H9 (cell line): ENCODE measurements at regions not wholly inside any gene's neighbourhood (a gene's known extent, or its start where the extent isn't known, plus 50 kb on each side); places are given as distances from the start of the nearest gene placed in this dataset.

ENCODE experiments used
- DNase-seq: peaks from one replicate; pipeline ENCODE4 v3.0.0-alpha.2; 2017
- H2AFZ ChIP-seq: one replicate; pipeline ENCODE4 v1.6.1; 2013; ENCODE audit warnings: mild to moderate bottlenecking, low read length, control low read depth, moderate library complexity
- H2AK5ac ChIP-seq: 2 replicates; pipeline ENCODE4 v1.6.1; 2013; ENCODE audit warnings: low read length, control low read depth, mixed read lengths; ENCODE audit not compliant: insufficient read length
- H2BK120ac ChIP-seq: one replicate; pipeline ENCODE4 v1.6.1; 2013; ENCODE audit warnings: low read depth, mild to moderate bottlenecking, low read length, control low read depth, inconsistent platforms; ENCODE audit not compliant: poor library complexity, severe bottlenecking
- H2BK12ac ChIP-seq: 2 replicates; pipeline ENCODE4 v1.6.1; 2013; ENCODE audit warnings: low read length, control low read depth, mixed read lengths, low read depth; ENCODE audit not compliant: insufficient read length
- H2BK15ac ChIP-seq: 2 replicates; pipeline ENCODE4 v1.6.1; 2013; ENCODE audit warnings: low read depth, low read length, control low read depth
- H2BK20ac ChIP-seq: one replicate; pipeline ENCODE4 v1.6.1; 2013; ENCODE audit warnings: low read depth, mild to moderate bottlenecking, low read length, control low read depth, inconsistent platforms; ENCODE audit not compliant: poor library complexity, severe bottlenecking
- H2BK5ac ChIP-seq: 2 replicates; pipeline ENCODE4 v1.6.1; 2013; ENCODE audit warnings: low read length, control low read depth, mixed read lengths; ENCODE audit not compliant: insufficient read length
- H3K14ac ChIP-seq: 2 replicates; pipeline ENCODE4 v1.6.1; 2013; ENCODE audit warnings: low read length, control low read depth; ENCODE audit not compliant: insufficient read depth
- H3K18ac ChIP-seq: 2 replicates; pipeline ENCODE4 v1.6.1; 2013; ENCODE audit warnings: low read depth, mild to moderate bottlenecking, mixed read lengths, low read length, control low read depth; ENCODE audit not compliant: insufficient read length
- H3K23ac ChIP-seq: 2 replicates; pipeline ENCODE4 v1.6.1; 2013; ENCODE audit warnings: low read length, control low read depth, mixed read lengths, low read depth; ENCODE audit not compliant: insufficient read length
- H3K23me2 ChIP-seq: 2 replicates; pipeline ENCODE4 v1.6.1; 2013; ENCODE audit warnings: low read depth, mild to moderate bottlenecking, mixed read lengths, low read length, control low read depth; ENCODE audit not compliant: insufficient read length, poor library complexity, severe bottlenecking
- H3K27ac ChIP-seq: 2 replicates; pipeline ENCODE4 v1.5.1; 2013; ENCODE audit warnings: low read length, control low read depth, mixed read lengths, low read depth; ENCODE audit not compliant: insufficient read length
- H3K27me3 ChIP-seq: 2 replicates; pipeline ENCODE4 v1.6.1; 2013; ENCODE audit warnings: low read length, control low read depth, inconsistent platforms; ENCODE audit not compliant: insufficient read depth
- H3K4ac ChIP-seq: 2 replicates; pipeline ENCODE4 v1.6.1; 2013; ENCODE audit warnings: low read depth, mild to moderate bottlenecking, control low read depth, inconsistent platforms, low read length, moderate library complexity
- H3K4me1 ChIP-seq: 2 replicates; pipeline ENCODE4 v1.6.1; 2013; ENCODE audit warnings: low read length, control low read depth, inconsistent platforms; ENCODE audit not compliant: insufficient read depth
- H3K4me2 ChIP-seq: 2 replicates; pipeline ENCODE4 v1.6.1; 2013; ENCODE audit warnings: low read length, control low read depth, mixed read lengths; ENCODE audit not compliant: insufficient read length, insufficient read depth
- H3K56ac ChIP-seq: 2 replicates; pipeline ENCODE4 v1.6.1; 2013; ENCODE audit warnings: low read depth, mild to moderate bottlenecking, mixed read lengths, low read length, control low read depth; ENCODE audit not compliant: insufficient read length
- H3K79me1 ChIP-seq: 2 replicates; pipeline ENCODE4 v1.6.1; 2013; ENCODE audit warnings: low read depth, mild to moderate bottlenecking, moderate library complexity, low read length, control low read depth, inconsistent platforms; ENCODE audit not compliant: insufficient read depth, poor library complexity, severe bottlenecking
- H3K79me2 ChIP-seq: 2 replicates; pipeline ENCODE4 v1.6.1; 2013; ENCODE audit warnings: low read length, control low read depth, inconsistent platforms; ENCODE audit not compliant: insufficient read depth
- H3K9ac ChIP-seq: 2 replicates; pipeline ENCODE4 v1.6.1; 2013; ENCODE audit warnings: low read length, control low read depth, mixed read lengths; ENCODE audit not compliant: insufficient read length; ENCODE audit errors: extremely low read depth
- H3K9me3 ChIP-seq: one replicate; pipeline ENCODE4 v1.6.1; 2013; ENCODE audit warnings: low read depth, low read length, inconsistent platforms; ENCODE audit not compliant: control insufficient read depth
- H3T11ph ChIP-seq: one replicate; pipeline ENCODE4 v1.6.1; 2013; ENCODE audit warnings: mild to moderate bottlenecking, low read length, control low read depth, inconsistent platforms
- H4K20me1 ChIP-seq: one replicate; pipeline ENCODE4 v1.6.1; 2013; ENCODE audit not compliant: control insufficient read depth, insufficient read length, insufficient read depth
- H4K5ac ChIP-seq: 2 replicates; pipeline ENCODE4 v1.6.1; 2013; ENCODE audit warnings: low read depth, mild to moderate bottlenecking, mixed read lengths, low read length, control low read depth; ENCODE audit not compliant: insufficient read length
- H4K8ac ChIP-seq: replicated peaks from 2 replicates; pipeline ENCODE4 v1.6.1; 2013; ENCODE audit warnings: low read length, control low read depth, mixed read lengths, low read depth; ENCODE audit not compliant: insufficient read length
- H4K91ac ChIP-seq: 2 replicates; pipeline ENCODE4 v1.6.1; 2013; ENCODE audit warnings: low read depth, mild to moderate bottlenecking, moderate library complexity, mixed read lengths, low read length, control low read depth; ENCODE audit not compliant: insufficient read length
- H3K27ac Mint-ChIP-seq, 3 experiments: 2 replicates in 2 of 3; 3 replicates in 1 of 3; pipeline ENCODE4 v1.8.0; 2020 to 2021; ENCODE audit warnings: mixed read lengths in 3 of 3, mild to moderate bottlenecking in 1 of 3, moderate library complexity in 1 of 3
- H3K27me3 Mint-ChIP-seq: 2 replicates; pipeline ENCODE4 v1.8.0; 2021; ENCODE audit warnings: low read depth, mild to moderate bottlenecking, moderate library complexity, mixed read lengths
- H3K36me3 Mint-ChIP-seq, 3 experiments: 2 replicates in 2 of 3; 3 replicates in 1 of 3; pipeline ENCODE4 v1.8.0; 2020 to 2021; ENCODE audit warnings: low read depth in 3 of 3, mixed read lengths in 3 of 3; ENCODE audit not compliant: insufficient read depth in 1 of 3
- H3K4me1 Mint-ChIP-seq, 2 experiments: 2 replicates each; pipeline ENCODE4 v1.8.0; 2020; ENCODE audit warnings: mixed read lengths in 2 of 2
- H3K4me3 Mint-ChIP-seq, 2 experiments: 2 replicates in 1 of 2; 3 replicates in 1 of 2; pipeline ENCODE4 v1.8.0; 2020 to 2021; ENCODE audit warnings: mild to moderate bottlenecking in 2 of 2, mixed read lengths in 2 of 2, moderate library complexity in 1 of 2
- H3K9me3 Mint-ChIP-seq, 2 experiments: 2 replicates in 1 of 2; 3 replicates in 1 of 2; pipeline ENCODE4 v1.8.0; 2020; ENCODE audit warnings: mild to moderate bottlenecking in 2 of 2, mixed read lengths in 2 of 2, moderate library complexity in 1 of 2
- CTCF ChIP-seq: fragments of 200-600 bp; sonication (generic); conservative IDR thresholded peaks from 3 replicates; pipeline ENCODE4 v1.8.0; 2021; ENCODE audit warnings: antibody characterized with exemption, mild to moderate bottlenecking
- WGBS: extraction: QIAGEN DNeasy Blood & Tissue Kit; methylation state at CpG from one replicate; pipeline ENCODE4 v1.1.7; 2013; ENCODE audit warnings: missing lambda C conversion rate, low lambda C conversion rate, mixed read lengths; ENCODE audit not compliant: insufficient read length; ENCODE audit errors: extremely low coverage; 5-methylcytosine and 5-hydroxymethylcytosine counted together

GRCh38 chr2:163367825-163368582, 367.8 kb downstream of the FIGN start:
- Histone ChIP-seq H2AK5ac (no peak overlapping the region), H3K18ac (no peak overlapping the region), H4K5ac (no peak overlapping the region), H2BK120ac (no peak overlapping the region), H3K9ac (no peak overlapping the region), H3K4me2 (no peak overlapping the region), H2BK15ac (no peak overlapping the region), H3K27me3 (no peaks in the 10 kb centered on the region), H3K79me2 (no peaks in the 10 kb centered on the region), H3K23me2 (no peaks in the 10 kb centered on the region), H3T11ph (no peak overlapping the region), H2BK12ac (no peak overlapping the region), H3K23ac (no peak overlapping the region), H3K9me3 (no peaks in the 10 kb centered on the region), H4K91ac (no peak overlapping the region), H3K4ac (no peak overlapping the region), H2AFZ (no peak overlapping the region), H4K8ac (no peak overlapping the region), H2BK20ac (no peak overlapping the region), H3K27ac (no peak overlapping the region), H3K56ac (no peak overlapping the region), H4K20me1 (no peaks in the 10 kb centered on the region), H3K14ac (no peak overlapping the region), H2BK5ac (no peak overlapping the region), H3K4me1 (no peaks in the 10 kb centered on the region), H3K79me1 (no peaks in the 10 kb centered on the region)
- H3K4me1 Mint-ChIP-seq = no peaks in the 10 kb centered on the region
- no CpG with 5 or more reads among the region's 4 CpGs for WGBS
- H3K27ac Mint-ChIP-seq = no peak overlapping the region
- no peak for DNase-seq
- H3K36me3 Mint-ChIP-seq = no peaks in the 10 kb centered on the region
- no peak for TF ChIP-seq CTCF
- no peaks in the 10 kb centered on the region for H3K9me3 Mint-ChIP-seq
- H3K4me3 Mint-ChIP-seq = no peak overlapping the region
- no peaks in the 10 kb centered on the region for H3K27me3 Mint-ChIP-seq
